Daoy (cell line): ENCODE measurements at regions not wholly inside any gene's neighbourhood (a gene's known extent, or its start where the extent isn't known, plus 50 kb on each side); places are given as distances from the start of the nearest gene placed in this dataset.
"Not testable (repeated sequence)": the region's sequence is repeated elsewhere in the genome, so short reads cannot be mapped to it uniquely, and the experiment has no call there.

Experiments used
- DNase-seq: peaks from one replicate; pipeline ENCODE4 v3.0.0-alpha.2; 2015; ENCODE audit warnings: low read depth

GRCh38 chr1:116292929-116293725, 79.9 kb upstream of the ATP1A1 start:
- no peak for DNase-seq

GRCh38 chr1:116297495-116298212, 75.4 kb upstream of the ATP1A1 start:
- no peak for DNase-seq

GRCh38 chr1:116298213-116298579, 74.8 kb upstream of the ATP1A1 start:
- not testable (repeated sequence) for DNase-seq

- no peak for DNase-seq
These were observed 74.3 kb upstream of the ATP1A1 start for GRCh38 chr1:116298746-116299145.

- DNase-seq = no peak
These were observed 73.8 kb upstream of the ATP1A1 start for GRCh38 chr1:116299248-116299647.

- DNase-seq = no peak
These were observed 70.8 kb upstream of the ATP1A1 start for GRCh38 chr1:116302281-116302680.

- no peak for DNase-seq
These were observed 66.9 kb upstream of the ATP1A1 start for GRCh38 chr1:116306102-116306501.

GRCh38 chr1:116306840-116307442, 66.1 kb upstream of the ATP1A1 start:
- DNase-seq = no peak

GRCh38 chr1:116308276-116308675, 64.8 kb upstream of the ATP1A1 start:
- no peak for DNase-seq

- DNase-seq = no peak
These were observed 63.8 kb upstream of the ATP1A1 start for GRCh38 chr1:116309090-116309870.

- DNase-seq = no peak
These were observed 62.9 kb upstream of the ATP1A1 start for GRCh38 chr1:116310180-116310579.

- DNase-seq = no peak
These were observed 61.9 kb upstream of the ATP1A1 start for GRCh38 chr1:116311193-116311592.

- DNase-seq = no peak
These were observed 61.0 kb upstream of the ATP1A1 start for GRCh38 chr1:116311756-116312680.

- no peak for DNase-seq
These were observed 60.4 kb upstream of the ATP1A1 start for GRCh38 chr1:116312681-116313069.

- no peak for DNase-seq
These were observed 59.3 kb upstream of the ATP1A1 start for GRCh38 chr1:116313776-116314175.

GRCh38 chr1:116314305-116314919, 58.6 kb upstream of the ATP1A1 start:
- DNase-seq = no peak

GRCh38 chr1:116316373-116316772, 56.7 kb upstream of the ATP1A1 start:
- DNase-seq = no peak

GRCh38 chr1:116318897-116319296, 54.1 kb upstream of the ATP1A1 start:
- DNase-seq = no peak

GRCh38 chr1:116320874-116321273, 52.2 kb upstream of the ATP1A1 start:
- no peak for DNase-seq

GRCh38 chr1:116321766-116322175, 51.3 kb upstream of the ATP1A1 start:
- no peak for DNase-seq
